ENCODE measurements at regions not wholly inside any gene's neighbourhood (a gene's known extent, or its start where the extent isn't known, plus 50 kb on each side); places are given as distances from the start of the nearest gene placed in this dataset.

- H3K4me3 Mint-ChIP-seq (ENCODE audit: unreplicated experiment), result no peak overlapping the region
- H3K9me3 Mint-ChIP-seq (ENCODE audit: unreplicated experiment), result no peaks in the 10 kb centered on the region
- H3K36me3 Mint-ChIP-seq (ENCODE audit: low read depth, unreplicated experiment), result no peaks in the 10 kb centered on the region
- DNase-seq (ENCODE audit: low spot score), result no peak
- H3K27ac Mint-ChIP-seq (ENCODE audit: unreplicated experiment), result no peak overlapping the region
- no peaks in the 10 kb centered on the region for H3K27me3 Mint-ChIP-seq (ENCODE audit: unreplicated experiment)
- TF ChIP-seq CTCF (IDR thresholded peaks at IDR 0.05; ENCODE audit: unreplicated experiment), result no peak
- H3K4me1 Mint-ChIP-seq (ENCODE audit: unreplicated experiment), result no peaks in the 10 kb centered on the region
Measured at GRCh38 chr3:162269636-162270458, 773.2 kb downstream of the OTOL1 start.

- DNase-seq (ENCODE audit: low spot score), result no peak
- no peaks in the 10 kb centered on the region for H3K27me3 Mint-ChIP-seq (ENCODE audit: unreplicated experiment)
- no peaks in the 10 kb centered on the region for H3K9me3 Mint-ChIP-seq (ENCODE audit: unreplicated experiment)
- no peak overlapping the region for H3K27ac Mint-ChIP-seq (ENCODE audit: unreplicated experiment)
- no peaks in the 10 kb centered on the region for H3K36me3 Mint-ChIP-seq (ENCODE audit: low read depth, unreplicated experiment)
- no peak overlapping the region for H3K4me3 Mint-ChIP-seq (ENCODE audit: unreplicated experiment)
- no peak for TF ChIP-seq CTCF (IDR thresholded peaks at IDR 0.05; ENCODE audit: unreplicated experiment)
- H3K4me1 Mint-ChIP-seq (ENCODE audit: unreplicated experiment), result no peaks in the 10 kb centered on the region
Measured at GRCh38 chr3:162274070-162274469, 777.5 kb downstream of the OTOL1 start.

- no peaks in the 10 kb centered on the region for H3K9me3 Mint-ChIP-seq (ENCODE audit: unreplicated experiment)
- H3K36me3 Mint-ChIP-seq (ENCODE audit: low read depth, unreplicated experiment), result no peaks in the 10 kb centered on the region
- H3K4me3 Mint-ChIP-seq (ENCODE audit: unreplicated experiment), result no peak overlapping the region
- H3K27ac Mint-ChIP-seq (ENCODE audit: unreplicated experiment), result no peak overlapping the region
- H3K27me3 Mint-ChIP-seq (ENCODE audit: unreplicated experiment), result no peaks in the 10 kb centered on the region
- TF ChIP-seq CTCF (IDR thresholded peaks at IDR 0.05; ENCODE audit: unreplicated experiment), result no peak
- no peak for DNase-seq (ENCODE audit: low spot score)
- H3K4me1 Mint-ChIP-seq (ENCODE audit: unreplicated experiment), result no peaks in the 10 kb centered on the region
Measured at GRCh38 chr3:162278834-162279233, 782.2 kb downstream of the OTOL1 start.

- Mint-ChIP-seq H3K27me3 (ENCODE audit: unreplicated experiment) (no peaks in the 10 kb centered on the region), H3K4me1 (ENCODE audit: unreplicated experiment) (no peaks in the 10 kb centered on the region), H3K4me3 (ENCODE audit: unreplicated experiment) (no peak overlapping the region), H3K36me3 (ENCODE audit: low read depth, unreplicated experiment) (no peaks in the 10 kb centered on the region), H3K27ac (ENCODE audit: unreplicated experiment) (no peak overlapping the region), H3K9me3 (ENCODE audit: unreplicated experiment) (no peaks in the 10 kb centered on the region)
- TF ChIP-seq CTCF (IDR thresholded peaks at IDR 0.05; ENCODE audit: unreplicated experiment), result no peak
- no peak for DNase-seq (ENCODE audit: low spot score)
Measured at GRCh38 chr3:162285259-162285658, 788.7 kb downstream of the OTOL1 start.

GRCh38 chr3:162287600-162287999 is 791.0 kb downstream of the OTOL1 start:
- no peak overlapping the region for H3K4me3 Mint-ChIP-seq (ENCODE audit: unreplicated experiment)
- H3K27me3 Mint-ChIP-seq (ENCODE audit: unreplicated experiment), result no peaks in the 10 kb centered on the region
- no peaks in the 10 kb centered on the region for H3K36me3 Mint-ChIP-seq (ENCODE audit: low read depth, unreplicated experiment)
- H3K9me3 Mint-ChIP-seq (ENCODE audit: unreplicated experiment), result no peaks in the 10 kb centered on the region
- no peaks in the 10 kb centered on the region for H3K4me1 Mint-ChIP-seq (ENCODE audit: unreplicated experiment)
- DNase-seq (ENCODE audit: low spot score), result no peak
- TF ChIP-seq CTCF (IDR thresholded peaks at IDR 0.05; ENCODE audit: unreplicated experiment), result no peak
- H3K27ac Mint-ChIP-seq (ENCODE audit: unreplicated experiment), result no peak overlapping the region
